DND-41 (cell line): ENCODE measurements at regions not wholly inside any gene's neighbourhood (a gene's known extent, or its start where the extent isn't known, plus 50 kb on each side); places are given as distances from the start of the nearest gene placed in this dataset.

Experiments used
- ATAC-seq: fragments of 200-7000 bp; cut with Tn5 transposase; 3 replicates; pipeline ENCODE4 v1.9.1; 2021; ENCODE audit warnings: low read depth; ENCODE audit not compliant: insufficient read depth
- DNase-seq: peaks from one replicate; pipeline ENCODE4 v3.0.0-alpha.2; 2020
- H2AFZ ChIP-seq: 2 replicates; pipeline ENCODE4 v1.6.0; 2012; ENCODE audit warnings: low read depth, low read length
- H3K27ac ChIP-seq: 2 replicates; pipeline ENCODE4 v1.5.1; 2012; ENCODE audit warnings: low read length, inconsistent platforms
- H3K27me3 ChIP-seq: fragments of 200-600 bp; sonication (generic); 2 replicates; pipeline ENCODE4 v1.6.0; 2012; ENCODE audit warnings: low read length, mild to moderate bottlenecking, inconsistent platforms; ENCODE audit not compliant: insufficient read depth, poor library complexity
- H3K36me3 ChIP-seq: 2 replicates; pipeline ENCODE4 v1.5.1; 2012; ENCODE audit warnings: low read length, inconsistent platforms; ENCODE audit not compliant: insufficient read depth
- H3K4me1 ChIP-seq: 2 replicates; pipeline ENCODE4 v1.5.1; 2012; ENCODE audit warnings: mild to moderate bottlenecking, low read length; ENCODE audit not compliant: insufficient read depth
- H3K4me2 ChIP-seq: 2 replicates; pipeline ENCODE4 v1.6.0; 2012; ENCODE audit warnings: mild to moderate bottlenecking, moderate library complexity, low read length, inconsistent platforms; ENCODE audit not compliant: insufficient read depth
- H3K4me3 ChIP-seq, 2 experiments: fragments of 200-600 bp in 1 of 2; shearing (Covaris generic) in 1 of 2; 2 replicates each; pipeline ENCODE4 v1.5.1; 2012 to 2016; ENCODE audit warnings: inconsistent platforms in 2 of 2, low read length in 2 of 2, mild to moderate bottlenecking in 2 of 2, low read depth in 1 of 2, moderate library complexity in 1 of 2
- H3K79me2 ChIP-seq: 2 replicates; pipeline ENCODE4 v1.6.0; 2012; ENCODE audit warnings: low read length, inconsistent platforms; ENCODE audit not compliant: insufficient read depth
- H3K9ac ChIP-seq: 2 replicates; pipeline ENCODE4 v1.6.0; 2012; ENCODE audit warnings: low read depth, mild to moderate bottlenecking, inconsistent platforms, low read length, moderate library complexity
- H3K9me3 ChIP-seq: 2 replicates; pipeline ENCODE4 v1.5.1; 2012; ENCODE audit warnings: low read length, moderate library complexity, mild to moderate bottlenecking, inconsistent platforms; ENCODE audit not compliant: insufficient read depth, severe bottlenecking
- H4K20me1 ChIP-seq: 2 replicates; pipeline ENCODE4 v1.6.0; 2012; ENCODE audit warnings: low read length; ENCODE audit not compliant: insufficient read depth
- EZH2 ChIP-seq: IDR thresholded peaks from 3 replicates; pipeline ENCODE4 v1.6.1; 2012; ENCODE audit warnings: borderline replicate concordance, low read depth, mild to moderate bottlenecking, moderate library complexity, low read length, inconsistent platforms; ENCODE audit not compliant: severe bottlenecking
- TF ChIP-seq, protein P1 (sequence below): IDR thresholded peaks from 2 replicates; pipeline ENCODE4 v1.5.1; 2012; ENCODE audit warnings: borderline replicate concordance, low read length, moderate library complexity, mild to moderate bottlenecking; ENCODE audit not compliant: poor library complexity, severe bottlenecking; ENCODE audit errors: extremely low read depth

- H4K20me1 ChIP-seq: no peaks in the 10 kb centered on the region
- H3K4me1 ChIP-seq: peaks cover 22% of the 10 kb centered on the region
- no peak overlapping the region for H2AFZ ChIP-seq
- no peak for TF ChIP-seq EZH2
- TF ChIP-seq, protein P1, sequence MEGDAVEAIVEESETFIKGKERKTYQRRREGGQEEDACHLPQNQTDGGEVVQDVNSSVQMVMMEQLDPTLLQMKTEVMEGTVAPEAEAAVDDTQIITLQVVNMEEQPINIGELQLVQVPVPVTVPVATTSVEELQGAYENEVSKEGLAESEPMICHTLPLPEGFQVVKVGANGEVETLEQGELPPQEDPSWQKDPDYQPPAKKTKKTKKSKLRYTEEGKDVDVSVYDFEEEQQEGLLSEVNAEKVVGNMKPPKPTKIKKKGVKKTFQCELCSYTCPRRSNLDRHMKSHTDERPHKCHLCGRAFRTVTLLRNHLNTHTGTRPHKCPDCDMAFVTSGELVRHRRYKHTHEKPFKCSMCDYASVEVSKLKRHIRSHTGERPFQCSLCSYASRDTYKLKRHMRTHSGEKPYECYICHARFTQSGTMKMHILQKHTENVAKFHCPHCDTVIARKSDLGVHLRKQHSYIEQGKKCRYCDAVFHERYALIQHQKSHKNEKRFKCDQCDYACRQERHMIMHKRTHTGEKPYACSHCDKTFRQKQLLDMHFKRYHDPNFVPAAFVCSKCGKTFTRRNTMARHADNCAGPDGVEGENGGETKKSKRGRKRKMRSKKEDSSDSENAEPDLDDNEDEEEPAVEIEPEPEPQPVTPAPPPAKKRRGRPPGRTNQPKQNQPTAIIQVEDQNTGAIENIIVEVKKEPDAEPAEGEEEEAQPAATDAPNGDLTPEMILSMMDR: no peak
- H3K27me3 ChIP-seq: peaks cover 15% of the 10 kb centered on the region
- no peaks in the 10 kb centered on the region for H3K79me2 ChIP-seq
- H3K9ac ChIP-seq: no peak overlapping the region
- H3K36me3 ChIP-seq: no peaks in the 10 kb centered on the region
- H3K27ac ChIP-seq: no peak overlapping the region
- no peaks in the 10 kb centered on the region for H3K9me3 ChIP-seq
- DNase-seq: no peak
- no peak overlapping the region for H3K4me2 ChIP-seq
- H3K4me3 ChIP-seq: no peak overlapping the region
- no peak for ATAC-seq
Measured at GRCh38 chr21:41108668-41109585, 59.0 kb upstream of the BACE2 start.

DNA sequence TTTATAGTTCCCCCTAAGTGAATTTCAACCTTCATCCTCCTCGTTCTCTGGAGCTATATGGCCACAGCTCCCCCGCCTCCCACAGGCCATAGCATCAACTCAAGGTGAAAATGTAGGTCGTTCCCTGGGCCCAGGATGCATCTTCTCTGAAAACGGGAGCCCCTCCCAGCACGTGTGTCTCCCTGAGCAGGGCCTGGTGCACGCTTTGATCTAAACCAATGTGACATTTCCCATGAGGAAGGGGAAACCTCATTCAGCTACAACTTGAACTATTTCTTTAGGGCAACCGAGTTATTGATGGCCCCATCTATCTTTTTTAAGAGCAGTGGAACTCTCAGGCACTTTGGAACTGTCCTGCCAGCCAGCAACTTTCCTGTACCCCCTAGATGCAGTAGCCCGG is 57.8 kb upstream of the BACE2 start:
- peaks cover 15% of the 10 kb centered on the region for H3K27me3 ChIP-seq
- no peak overlapping the region for H3K4me2 ChIP-seq
- H2AFZ ChIP-seq: no peak overlapping the region
- no peak for DNase-seq
- no peaks in the 10 kb centered on the region for H3K9me3 ChIP-seq
- ATAC-seq: no peak
- no peaks in the 10 kb centered on the region for H3K36me3 ChIP-seq
- H4K20me1 ChIP-seq: no peaks in the 10 kb centered on the region
- peaks cover 25% of the 10 kb centered on the region for H3K4me1 ChIP-seq
- no peak overlapping the region for H3K9ac ChIP-seq
- H3K79me2 ChIP-seq: no peaks in the 10 kb centered on the region
- no peak overlapping the region for H3K4me3 ChIP-seq
- no peak for TF ChIP-seq EZH2
- TF ChIP-seq, protein P1: no peak
- H3K27ac ChIP-seq: no peak overlapping the region

DNA sequence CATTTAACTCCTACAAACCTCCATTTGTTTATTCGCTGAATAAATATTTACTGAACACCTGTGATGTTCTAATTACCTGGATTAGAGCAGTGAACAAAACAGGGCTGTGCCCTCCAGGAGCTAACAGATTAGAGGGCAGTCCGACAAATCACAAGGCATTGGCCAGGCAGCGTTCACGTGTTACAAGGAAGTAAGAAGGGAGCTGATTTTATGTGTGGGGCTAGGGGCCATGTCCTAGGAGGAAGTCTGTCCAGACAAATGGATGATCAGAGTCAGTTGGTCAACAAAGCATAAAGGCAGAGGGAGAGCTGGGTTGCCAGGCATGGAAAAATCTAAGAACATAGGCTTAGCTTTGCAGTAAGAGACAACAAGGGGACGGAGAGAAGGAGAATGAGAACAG is 57.3 kb upstream of the BACE2 start:
- Histone ChIP-seq H3K36me3 (no peaks in the 10 kb centered on the region), H3K4me2 (no peak overlapping the region), H3K4me1 (peaks cover 25% of the 10 kb centered on the region), H4K20me1 (no peaks in the 10 kb centered on the region), H3K9me3 (no peaks in the 10 kb centered on the region), H3K4me3 (no peak overlapping the region), H3K9ac (no peak overlapping the region), H3K27ac (no peak overlapping the region), H3K27me3 (peaks cover 13% of the 10 kb centered on the region), H2AFZ (no peak overlapping the region), H3K79me2 (no peaks in the 10 kb centered on the region)
- no peak for ATAC-seq
- TF ChIP-seq, protein P1: no peak
- TF ChIP-seq EZH2: no peak
- no peak for DNase-seq
